HG02884 (cell line): ENCODE measurements at regions not wholly inside any gene's neighbourhood (a gene's known extent, or its start where the extent isn't known, plus 50 kb on each side); places are given as distances from the start of the nearest gene placed in this dataset.

Experiments used
- ATAC-seq: cut with Tn5 transposase; IDR thresholded peaks from one replicate; pipeline ENCODE4 v1.9.1; 2021; ENCODE audit warnings: mild to moderate bottlenecking, moderate library complexity; ENCODE audit not compliant: unreplicated experiment

- ATAC-seq, result peak; percentile 27
These were observed 194.0 kb downstream of the NRIP1 start for GRCh38 chr21:14870853-14871149.

- peak; percentile 53 for ATAC-seq
These were observed 194.6 kb downstream of the NRIP1 start for GRCh38 chr21:14869984-14870852.

GRCh38 chr21:14866859-14867765 lies 197.7 kb downstream of the NRIP1 start:
- ATAC-seq, result no peak

- peak; percentile 81 for ATAC-seq
These were observed 200.4 kb downstream of the NRIP1 start for GRCh38 chr21:14864211-14865021.

- ATAC-seq, result no peak
These were observed 201.0 kb downstream of the NRIP1 start for GRCh38 chr21:14863745-14864210.

- ATAC-seq, result no peak
These were observed 201.7 kb downstream of the NRIP1 start for GRCh38 chr21:14862794-14863720.

- ATAC-seq, result no peak
These were observed 206.5 kb downstream of the NRIP1 start for GRCh38 chr21:14858311-14858710.

GRCh38 chr21:14857529-14857928 lies 207.3 kb downstream of the NRIP1 start:
- ATAC-seq, result no peak

- ATAC-seq, result no peak
These were observed 214.4 kb downstream of the NRIP1 start for GRCh38 chr21:14850394-14850793.

GRCh38 chr21:14846621-14847020 lies 218.2 kb downstream of the NRIP1 start:
- no peak for ATAC-seq

GRCh38 chr21:14844001-14844400 lies 220.8 kb downstream of the NRIP1 start:
- ATAC-seq, result no peak

GRCh38 chr21:14842601-14843000 lies 222.2 kb downstream of the NRIP1 start:
- no peak for ATAC-seq

GRCh38 chr21:14841511-14842472 lies 223.0 kb downstream of the NRIP1 start:
- ATAC-seq, result no peak

- no peak for ATAC-seq
These were observed 226.4 kb downstream of the NRIP1 start for GRCh38 chr21:14838400-14838799.

GRCh38 chr21:14836950-14837349 lies 227.8 kb downstream of the NRIP1 start:
- ATAC-seq, result no peak

- no peak for ATAC-seq
These were observed 231.0 kb downstream of the NRIP1 start for GRCh38 chr21:14833666-14834351.

- no peak for ATAC-seq
These were observed 231.6 kb downstream of the NRIP1 start for GRCh38 chr21:14833241-14833640.

- ATAC-seq, result no peak
These were observed 234.5 kb downstream of the NRIP1 start for GRCh38 chr21:14830307-14830706.
